SH-SY5Y (cell line): ENCODE measurements at regions not wholly inside any gene's neighbourhood (a gene's known extent, or its start where the extent isn't known, plus 50 kb on each side); places are given as distances from the start of the nearest gene placed in this dataset.

Experiments
- GATA2 ChIP-seq: IDR thresholded peaks from 2 replicates; pipeline ENCODE4 v1.6.1; 2011; ENCODE audit warnings: mild to moderate bottlenecking, low read depth, low read length
- GATA3 ChIP-seq: IDR thresholded peaks from 2 replicates; pipeline ENCODE4 v1.6.1; 2011; ENCODE audit warnings: low read depth, mild to moderate bottlenecking, low read length, moderate library complexity

- TF ChIP-seq GATA2 (no peak), GATA3 (no peak)
Measured at GRCh38 chr16:62261760-62262159, 225.5 kb upstream of the CDH8 start.
